Smooth muscle cell (in vitro differentiated cells): ENCODE measurements at regions not wholly inside any gene's neighbourhood (a gene's known extent, or its start where the extent isn't known, plus 50 kb on each side); places are given as distances from the start of the nearest gene placed in this dataset.
A peak's percentile ranks its signal among the peaks of the same experiment; 100 is the strongest.

Source experiments
- DNase-seq: peaks from one replicate; lab custom pipeline; 2025; ENCODE audit not compliant: unreplicated experiment; lab: John Stamatoyannopoulos, UW
- H2AFZ ChIP-seq: fragments of 200-600 bp; sonication (generic); 2 replicates; pipeline ENCODE4 v1.6.0; 2016; ENCODE audit warnings: antibody characterized with exemption, low read depth, mild to moderate bottlenecking
- H3F3A ChIP-seq: fragments of 200-600 bp; sonication (generic); 2 replicates; pipeline ENCODE4 v1.6.0; 2017; ENCODE audit warnings: antibody characterized with exemption, low read depth
- H3K27ac ChIP-seq: fragments of 200-600 bp; sonication (generic); 2 replicates; pipeline ENCODE4 v1.5.1; 2016; ENCODE audit warnings: low read depth, mild to moderate bottlenecking
- H3K27me3 ChIP-seq: fragments of 200-600 bp; sonication (generic); 2 replicates; pipeline ENCODE4 v1.6.1; 2016; ENCODE audit warnings: low read depth, mild to moderate bottlenecking
- H3K36me3 ChIP-seq: fragments of 200-600 bp; sonication (generic); 2 replicates; pipeline ENCODE4 v1.5.1; 2016; ENCODE audit warnings: low read depth
- H3K4me1 ChIP-seq: fragments of 200-600 bp; sonication (generic); 2 replicates; pipeline ENCODE4 v1.5.1; 2016; ENCODE audit warnings: low read depth
- H3K4me2 ChIP-seq: fragments of 200-600 bp; sonication (generic); 2 replicates; pipeline ENCODE4 v1.6.0; 2016; ENCODE audit warnings: mild to moderate bottlenecking
- H3K4me3 ChIP-seq: fragments of 200-600 bp; sonication (generic); 2 replicates; pipeline ENCODE4 v1.5.1; 2016; ENCODE audit warnings: mild to moderate bottlenecking
- H3K79me2 ChIP-seq: fragments of 200-600 bp; sonication (generic); 2 replicates; pipeline ENCODE4 v1.6.0; 2016; ENCODE audit warnings: low read depth, mild to moderate bottlenecking
- H3K9ac ChIP-seq: fragments of 200-600 bp; sonication (generic); 2 replicates; pipeline ENCODE4 v1.6.0; 2016; ENCODE audit warnings: low read depth
- H3K9me3 ChIP-seq: fragments of 200-600 bp; sonication (generic); replicated peaks from 2 replicates; pipeline ENCODE4 v1.5.1; 2016; ENCODE audit warnings: low read depth
- H4K20me1 ChIP-seq: fragments of 200-600 bp; sonication (generic); 2 replicates; pipeline ENCODE4 v1.6.0; 2016; ENCODE audit warnings: low read depth
- CTCF ChIP-seq: fragments of 200-600 bp; sonication (generic); IDR thresholded peaks from 2 replicates; pipeline ENCODE4 v1.5.1; 2017; ENCODE audit warnings: borderline replicate concordance, mild to moderate bottlenecking, antibody characterized with exemption; ENCODE audit not compliant: insufficient read depth, poor library complexity, severe bottlenecking
- WGBS: methylation state at CpG from one replicate; pipeline ENCODE4 v1.1.7; 2016; ENCODE audit warnings: low lambda C conversion rate; 5-methylcytosine and 5-hydroxymethylcytosine counted together

- Histone ChIP-seq H3F3A (peaks cover 4% of the 10 kb centered on the region), H3K27me3 (no peaks in the 10 kb centered on the region), H3K36me3 (no peaks in the 10 kb centered on the region), H3K9me3 (no peaks in the 10 kb centered on the region), H3K27ac (peak overlapping the region; percentile 32), H3K79me2 (no peaks in the 10 kb centered on the region), H3K4me1 (no peaks in the 10 kb centered on the region), H4K20me1 (no peaks in the 10 kb centered on the region), H2AFZ (no peak overlapping the region), H3K4me3 (no peak overlapping the region), H3K9ac (no peak overlapping the region), H3K4me2 (peak overlapping the region; percentile 55)
- no peak for TF ChIP-seq CTCF
- no peak for DNase-seq
- WGBS = 33% methylated on average over 9 of the region's 9 CpGs
Observed at GRCh38 chr2:18473241-18474181, 86.9 kb downstream of the RDH14 start.

- Histone ChIP-seq H3K4me2 (no peak overlapping the region), H3K36me3 (no peaks in the 10 kb centered on the region), H3F3A (no peaks in the 10 kb centered on the region), H3K79me2 (no peaks in the 10 kb centered on the region), H4K20me1 (no peaks in the 10 kb centered on the region), H3K4me1 (no peaks in the 10 kb centered on the region), H2AFZ (no peak overlapping the region), H3K27ac (no peak overlapping the region), H3K4me3 (no peak overlapping the region), H3K27me3 (no peaks in the 10 kb centered on the region), H3K9me3 (no peaks in the 10 kb centered on the region), H3K9ac (no peak overlapping the region)
- TF ChIP-seq CTCF = no peak
- WGBS = 96% methylated on average over 5 of the region's 5 CpGs
- no peak for DNase-seq
Observed at GRCh38 chr2:18467749-18468360, 92.6 kb downstream of the RDH14 start.

- Histone ChIP-seq H2AFZ (no peak overlapping the region), H3K79me2 (no peaks in the 10 kb centered on the region), H3K36me3 (no peaks in the 10 kb centered on the region), H3K4me2 (no peak overlapping the region), H3K27ac (no peak overlapping the region), H3K4me1 (no peaks in the 10 kb centered on the region), H3K9me3 (no peaks in the 10 kb centered on the region), H3K9ac (no peak overlapping the region), H3F3A (no peaks in the 10 kb centered on the region), H3K4me3 (no peak overlapping the region), H4K20me1 (no peaks in the 10 kb centered on the region), H3K27me3 (no peaks in the 10 kb centered on the region)
- DNase-seq = no peak
- WGBS = 78% methylated on average over 3 of the region's 3 CpGs
- TF ChIP-seq CTCF = no peak
Observed at GRCh38 chr2:18465979-18466378, 94.5 kb downstream of the RDH14 start.
